H9 (cell line): ENCODE measurements at regions not wholly inside any gene's neighbourhood (a gene's known extent, or its start where the extent isn't known, plus 50 kb on each side); places are given as distances from the start of the nearest gene placed in this dataset.

Experiments used
- DNase-seq: peaks from one replicate; pipeline ENCODE4 v3.0.0-alpha.2; 2017
- H2AFZ ChIP-seq: one replicate; pipeline ENCODE4 v1.6.1; 2013; ENCODE audit warnings: mild to moderate bottlenecking, low read length, control low read depth, moderate library complexity
- H2AK5ac ChIP-seq: 2 replicates; pipeline ENCODE4 v1.6.1; 2013; ENCODE audit warnings: low read length, control low read depth, mixed read lengths; ENCODE audit not compliant: insufficient read length
- H2BK120ac ChIP-seq: one replicate; pipeline ENCODE4 v1.6.1; 2013; ENCODE audit warnings: low read depth, mild to moderate bottlenecking, low read length, control low read depth, inconsistent platforms; ENCODE audit not compliant: poor library complexity, severe bottlenecking
- H2BK12ac ChIP-seq: 2 replicates; pipeline ENCODE4 v1.6.1; 2013; ENCODE audit warnings: low read length, control low read depth, mixed read lengths, low read depth; ENCODE audit not compliant: insufficient read length
- H2BK15ac ChIP-seq: 2 replicates; pipeline ENCODE4 v1.6.1; 2013; ENCODE audit warnings: low read depth, low read length, control low read depth
- H2BK20ac ChIP-seq: one replicate; pipeline ENCODE4 v1.6.1; 2013; ENCODE audit warnings: low read depth, mild to moderate bottlenecking, low read length, control low read depth, inconsistent platforms; ENCODE audit not compliant: poor library complexity, severe bottlenecking
- H2BK5ac ChIP-seq: 2 replicates; pipeline ENCODE4 v1.6.1; 2013; ENCODE audit warnings: low read length, control low read depth, mixed read lengths; ENCODE audit not compliant: insufficient read length
- H3K14ac ChIP-seq: 2 replicates; pipeline ENCODE4 v1.6.1; 2013; ENCODE audit warnings: low read length, control low read depth; ENCODE audit not compliant: insufficient read depth
- H3K18ac ChIP-seq: 2 replicates; pipeline ENCODE4 v1.6.1; 2013; ENCODE audit warnings: low read depth, mild to moderate bottlenecking, mixed read lengths, low read length, control low read depth; ENCODE audit not compliant: insufficient read length
- H3K23ac ChIP-seq: 2 replicates; pipeline ENCODE4 v1.6.1; 2013; ENCODE audit warnings: low read length, control low read depth, mixed read lengths, low read depth; ENCODE audit not compliant: insufficient read length
- H3K23me2 ChIP-seq: 2 replicates; pipeline ENCODE4 v1.6.1; 2013; ENCODE audit warnings: low read depth, mild to moderate bottlenecking, mixed read lengths, low read length, control low read depth; ENCODE audit not compliant: insufficient read length, poor library complexity, severe bottlenecking
- H3K27ac ChIP-seq: 2 replicates; pipeline ENCODE4 v1.5.1; 2013; ENCODE audit warnings: low read length, control low read depth, mixed read lengths, low read depth; ENCODE audit not compliant: insufficient read length
- H3K27me3 ChIP-seq: 2 replicates; pipeline ENCODE4 v1.6.1; 2013; ENCODE audit warnings: low read length, control low read depth, inconsistent platforms; ENCODE audit not compliant: insufficient read depth
- H3K4ac ChIP-seq: 2 replicates; pipeline ENCODE4 v1.6.1; 2013; ENCODE audit warnings: low read depth, mild to moderate bottlenecking, control low read depth, inconsistent platforms, low read length, moderate library complexity
- H3K4me1 ChIP-seq: 2 replicates; pipeline ENCODE4 v1.6.1; 2013; ENCODE audit warnings: low read length, control low read depth, inconsistent platforms; ENCODE audit not compliant: insufficient read depth
- H3K4me2 ChIP-seq: 2 replicates; pipeline ENCODE4 v1.6.1; 2013; ENCODE audit warnings: low read length, control low read depth, mixed read lengths; ENCODE audit not compliant: insufficient read length, insufficient read depth
- H3K56ac ChIP-seq: 2 replicates; pipeline ENCODE4 v1.6.1; 2013; ENCODE audit warnings: low read depth, mild to moderate bottlenecking, mixed read lengths, low read length, control low read depth; ENCODE audit not compliant: insufficient read length
- H3K79me1 ChIP-seq: 2 replicates; pipeline ENCODE4 v1.6.1; 2013; ENCODE audit warnings: low read depth, mild to moderate bottlenecking, moderate library complexity, low read length, control low read depth, inconsistent platforms; ENCODE audit not compliant: insufficient read depth, poor library complexity, severe bottlenecking
- H3K79me2 ChIP-seq: 2 replicates; pipeline ENCODE4 v1.6.1; 2013; ENCODE audit warnings: low read length, control low read depth, inconsistent platforms; ENCODE audit not compliant: insufficient read depth
- H3K9ac ChIP-seq: 2 replicates; pipeline ENCODE4 v1.6.1; 2013; ENCODE audit warnings: low read length, control low read depth, mixed read lengths; ENCODE audit not compliant: insufficient read length; ENCODE audit errors: extremely low read depth
- H3K9me3 ChIP-seq: one replicate; pipeline ENCODE4 v1.6.1; 2013; ENCODE audit warnings: low read depth, low read length, inconsistent platforms; ENCODE audit not compliant: control insufficient read depth
- H3T11ph ChIP-seq: one replicate; pipeline ENCODE4 v1.6.1; 2013; ENCODE audit warnings: mild to moderate bottlenecking, low read length, control low read depth, inconsistent platforms
- H4K20me1 ChIP-seq: one replicate; pipeline ENCODE4 v1.6.1; 2013; ENCODE audit not compliant: control insufficient read depth, insufficient read length, insufficient read depth
- H4K5ac ChIP-seq: 2 replicates; pipeline ENCODE4 v1.6.1; 2013; ENCODE audit warnings: low read depth, mild to moderate bottlenecking, mixed read lengths, low read length, control low read depth; ENCODE audit not compliant: insufficient read length
- H4K8ac ChIP-seq: replicated peaks from 2 replicates; pipeline ENCODE4 v1.6.1; 2013; ENCODE audit warnings: low read length, control low read depth, mixed read lengths, low read depth; ENCODE audit not compliant: insufficient read length
- H4K91ac ChIP-seq: 2 replicates; pipeline ENCODE4 v1.6.1; 2013; ENCODE audit warnings: low read depth, mild to moderate bottlenecking, moderate library complexity, mixed read lengths, low read length, control low read depth; ENCODE audit not compliant: insufficient read length
- H3K27ac Mint-ChIP-seq, 3 experiments: 2 replicates in 2 of 3; 3 replicates in 1 of 3; pipeline ENCODE4 v1.8.0; 2020 to 2021; ENCODE audit warnings: mixed read lengths in 3 of 3, mild to moderate bottlenecking in 1 of 3, moderate library complexity in 1 of 3
- H3K27me3 Mint-ChIP-seq: 2 replicates; pipeline ENCODE4 v1.8.0; 2021; ENCODE audit warnings: low read depth, mild to moderate bottlenecking, moderate library complexity, mixed read lengths
- H3K36me3 Mint-ChIP-seq, 3 experiments: 2 replicates in 2 of 3; 3 replicates in 1 of 3; pipeline ENCODE4 v1.8.0; 2020 to 2021; ENCODE audit warnings: low read depth in 3 of 3, mixed read lengths in 3 of 3; ENCODE audit not compliant: insufficient read depth in 1 of 3
- H3K4me1 Mint-ChIP-seq, 2 experiments: 2 replicates each; pipeline ENCODE4 v1.8.0; 2020; ENCODE audit warnings: mixed read lengths in 2 of 2
- H3K4me3 Mint-ChIP-seq, 2 experiments: 2 replicates in 1 of 2; 3 replicates in 1 of 2; pipeline ENCODE4 v1.8.0; 2020 to 2021; ENCODE audit warnings: mild to moderate bottlenecking in 2 of 2, mixed read lengths in 2 of 2, moderate library complexity in 1 of 2
- H3K9me3 Mint-ChIP-seq, 2 experiments: 2 replicates in 1 of 2; 3 replicates in 1 of 2; pipeline ENCODE4 v1.8.0; 2020; ENCODE audit warnings: mild to moderate bottlenecking in 2 of 2, mixed read lengths in 2 of 2, moderate library complexity in 1 of 2
- TF ChIP-seq, protein P1 (sequence below): fragments of 200-600 bp; sonication (generic); conservative IDR thresholded peaks from 3 replicates; pipeline ENCODE4 v1.8.0; 2021; ENCODE audit warnings: antibody characterized with exemption, mild to moderate bottlenecking

DNA sequence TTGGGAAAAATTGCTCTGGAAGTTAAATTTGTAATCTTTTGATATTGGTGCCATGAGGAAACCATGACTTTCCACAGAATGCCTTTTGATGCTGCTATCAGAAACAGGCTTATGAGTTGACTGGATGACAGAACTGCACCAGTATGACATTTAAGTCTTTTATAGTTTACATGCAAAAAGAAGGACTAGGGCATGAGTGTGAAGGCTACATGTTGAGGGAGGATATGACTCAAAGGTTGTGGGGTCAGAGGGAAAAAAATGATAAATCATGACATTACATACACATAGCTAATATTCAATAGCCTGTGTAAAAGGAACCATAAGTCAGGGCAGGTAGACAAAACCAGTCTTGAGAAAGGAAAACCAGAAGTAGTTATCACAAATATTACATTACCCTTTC lies 182.2 kb downstream of the COL12A1 start:
- Histone ChIP-seq H3K79me1 (no peaks in the 10 kb centered on the region), H3K4ac (no peak overlapping the region), H4K5ac (no peak overlapping the region), H3K79me2 (no peaks in the 10 kb centered on the region), H3K56ac (no peak overlapping the region), H2BK20ac (no peak overlapping the region), H4K8ac (no peak overlapping the region), H3K4me2 (no peak overlapping the region), H2BK15ac (no peak overlapping the region), H2BK5ac (no peak overlapping the region), H3K9me3 (no peaks in the 10 kb centered on the region), H3K18ac (no peak overlapping the region), H2BK12ac (no peak overlapping the region), H3T11ph (no peak overlapping the region), H2AFZ (no peak overlapping the region), H3K27ac (no peak overlapping the region), H3K23ac (no peak overlapping the region), H3K23me2 (no peaks in the 10 kb centered on the region), H3K9ac (no peak overlapping the region), H3K4me1 (no peaks in the 10 kb centered on the region), H4K91ac (no peak overlapping the region), H4K20me1 (no peaks in the 10 kb centered on the region), H3K27me3 (no peaks in the 10 kb centered on the region), H2BK120ac (no peak overlapping the region), H3K14ac (no peak overlapping the region), H2AK5ac (no peak overlapping the region)
- Mint-ChIP-seq H3K36me3 (no peaks in the 10 kb centered on the region; a peak in 1 of 7 replicates), H3K9me3 (peaks cover 4 to 6% of the 10 kb centered on the region in 2 experiments; a peak in 4 of 5 replicates), H3K27me3 (no peaks in the 10 kb centered on the region), H3K4me1 (no peaks in the 10 kb centered on the region), H3K27ac (no peak overlapping the region), H3K4me3 (no peak overlapping the region)
- TF ChIP-seq, protein P1, sequence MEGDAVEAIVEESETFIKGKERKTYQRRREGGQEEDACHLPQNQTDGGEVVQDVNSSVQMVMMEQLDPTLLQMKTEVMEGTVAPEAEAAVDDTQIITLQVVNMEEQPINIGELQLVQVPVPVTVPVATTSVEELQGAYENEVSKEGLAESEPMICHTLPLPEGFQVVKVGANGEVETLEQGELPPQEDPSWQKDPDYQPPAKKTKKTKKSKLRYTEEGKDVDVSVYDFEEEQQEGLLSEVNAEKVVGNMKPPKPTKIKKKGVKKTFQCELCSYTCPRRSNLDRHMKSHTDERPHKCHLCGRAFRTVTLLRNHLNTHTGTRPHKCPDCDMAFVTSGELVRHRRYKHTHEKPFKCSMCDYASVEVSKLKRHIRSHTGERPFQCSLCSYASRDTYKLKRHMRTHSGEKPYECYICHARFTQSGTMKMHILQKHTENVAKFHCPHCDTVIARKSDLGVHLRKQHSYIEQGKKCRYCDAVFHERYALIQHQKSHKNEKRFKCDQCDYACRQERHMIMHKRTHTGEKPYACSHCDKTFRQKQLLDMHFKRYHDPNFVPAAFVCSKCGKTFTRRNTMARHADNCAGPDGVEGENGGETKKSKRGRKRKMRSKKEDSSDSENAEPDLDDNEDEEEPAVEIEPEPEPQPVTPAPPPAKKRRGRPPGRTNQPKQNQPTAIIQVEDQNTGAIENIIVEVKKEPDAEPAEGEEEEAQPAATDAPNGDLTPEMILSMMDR: no peak
- DNase-seq: no peak
